Thoracic aorta (tissue), 2 donors: ENCODE measurements at regions not wholly inside any gene's neighbourhood (a gene's known extent, or its start where the extent isn't known, plus 50 kb on each side); places are given as distances from the start of the nearest gene placed in this dataset.

ENCODE experiments used
- ATAC-seq: fragments of 150-250 bp; one replicate; pipeline ENCODE4 v1.8.0; 2017; ENCODE audit warnings: low read depth; ENCODE audit not compliant: insufficient number of reproducible peaks, low FRiP score
- DNase-seq: peaks from one replicate; pipeline ENCODE4 v3.0.0-alpha.2; 2020; ENCODE audit warnings: low spot score
- H3K27ac ChIP-seq, 2 donors: fragments of 200-600 bp; sonication (generic); 1 replicate in 1 of 2; 2 replicates in 1 of 2; pipeline ENCODE4 v1.5.1; 2016; ENCODE audit warnings: mild to moderate bottlenecking in 2 of 2, moderate library complexity in 2 of 2
- H3K27me3 ChIP-seq: fragments of 200-600 bp; sonication (generic); replicated peaks from 2 replicates; pipeline ENCODE4 v1.6.0; 2016; ENCODE audit warnings: mild to moderate bottlenecking; ENCODE audit not compliant: insufficient read depth
- H3K36me3 ChIP-seq: fragments of 200-600 bp; sonication (generic); one replicate; pipeline ENCODE4 v1.5.1; 2016
- H3K4me1 ChIP-seq, 2 donors: fragments of 200-600 bp; sonication (generic); 1 replicate in 1 of 2; 2 replicates in 1 of 2; pipeline versions ENCODE4 v1.5.1 to v1.6.0; 2016; ENCODE audit warnings: low read depth in 2 of 2, mild to moderate bottlenecking in 1 of 2; ENCODE audit not compliant: control insufficient read depth in 1 of 2
- H3K4me3 ChIP-seq: fragments of 200-600 bp; sonication (generic); 2 replicates; pipeline ENCODE4 v1.5.1; 2016; ENCODE audit warnings: mild to moderate bottlenecking
- H3K9me3 ChIP-seq: fragments of 200-600 bp; sonication (generic); 2 replicates; pipeline ENCODE4 v1.5.1; 2016
- CTCF ChIP-seq: fragments of 200-600 bp; sonication (generic); IDR thresholded peaks from one replicate; pipeline ENCODE4 v1.5.1; 2019; ENCODE audit warnings: antibody characterized with exemption

DNA sequence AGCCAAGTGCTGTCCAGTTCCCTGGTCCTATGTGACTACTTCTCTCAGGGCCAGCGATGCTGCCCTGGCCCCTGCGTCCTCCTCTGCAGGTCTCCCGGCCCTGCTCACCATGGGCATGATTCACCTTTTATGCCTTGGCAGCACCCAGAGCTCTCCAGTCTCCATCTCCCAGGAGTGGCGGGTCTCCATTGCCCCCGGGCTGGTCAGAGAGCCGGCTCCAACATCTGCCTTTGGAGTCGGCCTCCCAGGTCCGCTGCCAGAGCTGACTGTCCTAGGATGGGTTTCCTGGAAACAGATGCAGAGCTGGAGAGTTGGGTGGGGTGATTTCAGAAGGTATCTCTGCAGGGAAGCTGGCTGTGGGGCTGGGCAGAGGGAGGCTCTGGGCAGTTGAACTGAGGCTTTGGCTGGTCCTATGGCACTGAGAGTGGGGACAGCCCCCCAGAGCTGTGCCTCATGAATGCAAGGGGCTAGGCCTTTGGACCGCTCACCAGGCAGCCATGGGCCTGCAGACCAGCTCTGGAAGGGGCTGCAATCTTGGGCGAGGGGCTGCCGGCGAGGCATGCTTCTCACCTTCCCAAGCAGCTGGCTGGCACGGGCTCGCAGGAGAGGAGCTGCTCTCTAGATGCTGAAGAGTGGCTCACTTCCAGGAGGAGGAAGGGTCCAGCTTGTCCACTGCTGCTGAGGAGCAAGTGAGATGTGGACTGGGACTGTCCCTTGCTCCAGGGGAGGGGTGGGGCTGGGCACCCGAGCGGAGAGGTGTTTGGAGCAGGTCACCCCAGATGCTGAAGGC, 59.8 kb upstream of the HS6ST1 start:
- Histone ChIP-seq H3K4me1 (peaks cover 17 to 32% of the 10 kb centered on the region in 2 donors), H3K27me3 (no peaks in the 10 kb centered on the region), H3K9me3 (no peaks in the 10 kb centered on the region), H3K4me3 (no peak overlapping the region), H3K36me3 (no peaks in the 10 kb centered on the region), H3K27ac (no peak overlapping the region)
- DNase-seq, result no peak
- ATAC-seq, result no peak
- no peak for TF ChIP-seq CTCF

DNA sequence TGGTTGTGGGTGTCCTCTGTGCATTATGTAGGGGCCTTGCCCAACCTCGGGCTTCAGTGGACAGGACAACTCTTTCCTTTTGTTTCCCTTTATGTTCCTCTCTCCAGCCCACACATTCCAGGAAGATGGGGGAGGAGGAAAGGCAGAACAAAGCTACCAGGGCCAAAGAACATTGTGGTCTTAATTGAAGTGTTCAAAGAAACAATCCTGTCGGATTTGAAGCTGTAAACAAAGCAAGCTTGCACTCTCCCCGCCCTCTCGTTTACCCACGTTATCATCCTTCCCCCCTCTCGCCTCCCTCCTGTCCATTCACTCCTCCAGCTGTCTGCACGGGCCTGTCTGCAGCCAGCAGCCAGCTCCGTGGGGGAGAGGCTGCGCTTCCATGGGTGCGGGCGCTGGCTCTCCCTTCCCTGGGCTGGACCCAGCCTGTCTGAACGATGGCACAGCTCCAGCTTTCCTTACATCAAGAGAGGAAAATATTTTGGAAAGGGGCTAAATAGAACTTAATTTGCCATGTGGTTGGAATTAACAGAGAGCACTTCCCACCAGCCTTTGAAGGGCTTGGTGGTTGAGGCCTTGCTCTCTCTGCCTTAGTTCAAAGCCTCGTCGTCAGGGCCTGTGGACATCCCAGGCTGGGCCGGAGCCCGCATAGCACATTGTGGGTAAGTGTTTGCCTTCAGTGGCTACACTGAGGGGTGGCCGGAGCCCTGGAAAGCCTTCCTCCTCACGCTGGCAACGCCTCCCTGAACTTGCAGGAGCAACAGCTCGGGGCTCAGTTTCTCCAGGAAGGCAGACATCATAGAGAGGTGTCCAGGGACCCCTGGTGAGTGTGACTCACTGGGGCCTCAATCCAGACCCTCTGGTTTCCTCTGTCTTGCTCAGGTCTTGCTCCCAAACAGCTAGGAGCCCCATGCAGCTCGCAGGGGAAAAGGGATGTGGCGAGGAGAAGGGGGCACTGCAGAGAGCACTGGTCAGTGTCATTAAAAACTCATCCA, 60.6 kb upstream of the HS6ST1 start:
- Histone ChIP-seq H3K27ac (no peak overlapping the region), H3K36me3 (no peaks in the 10 kb centered on the region), H3K4me1 (peaks cover 17 to 32% of the 10 kb centered on the region in 2 donors), H3K4me3 (no peak overlapping the region), H3K9me3 (no peaks in the 10 kb centered on the region), H3K27me3 (no peaks in the 10 kb centered on the region)
- TF ChIP-seq CTCF, result no peak
- DNase-seq, result no peak
- ATAC-seq, result no peak

GRCh38 chr2:128380061-128380889, 61.6 kb upstream of the HS6ST1 start:
- TF ChIP-seq CTCF, result no peak
- ATAC-seq, result no peak
- no peaks in the 10 kb centered on the region for H3K27me3 ChIP-seq
- no peaks in the 10 kb centered on the region for H3K9me3 ChIP-seq
- no peaks in the 10 kb centered on the region for H3K36me3 ChIP-seq
- H3K4me3 ChIP-seq, result no peak overlapping the region
- peaks cover 15 to 26% of the 10 kb centered on the region in 2 donors for H3K4me1 ChIP-seq
- no peak for DNase-seq
- no peak overlapping the region for H3K27ac ChIP-seq

- H3K4me3 ChIP-seq, result no peak overlapping the region
- no peaks in the 10 kb centered on the region for H3K27me3 ChIP-seq
- peaks cover 11 to 18% of the 10 kb centered on the region in 2 donors for H3K4me1 ChIP-seq
- no peak for ATAC-seq
- no peak for TF ChIP-seq CTCF
- no peaks in the 10 kb centered on the region for H3K36me3 ChIP-seq
- no peak for DNase-seq
- no peaks in the 10 kb centered on the region for H3K9me3 ChIP-seq
- H3K27ac ChIP-seq, result no peak overlapping the region
Measured at GRCh38 chr2:128380961-128381938, 62.6 kb upstream of the HS6ST1 start.
